Left kidney (tissue), 1 donor: ENCODE measurements at regions not wholly inside any gene's neighbourhood (a gene's known extent, or its start where the extent isn't known, plus 50 kb on each side); places are given as distances from the start of the nearest gene placed in this dataset.
"Not testable (repeated sequence)": the region's sequence is repeated elsewhere in the genome, so short reads cannot be mapped to it uniquely, and the experiment has no call there.

Experiments
- DNase-seq: peaks from one replicate; pipeline ENCODE4 v3.0.0-alpha.2; 2013

DNA sequence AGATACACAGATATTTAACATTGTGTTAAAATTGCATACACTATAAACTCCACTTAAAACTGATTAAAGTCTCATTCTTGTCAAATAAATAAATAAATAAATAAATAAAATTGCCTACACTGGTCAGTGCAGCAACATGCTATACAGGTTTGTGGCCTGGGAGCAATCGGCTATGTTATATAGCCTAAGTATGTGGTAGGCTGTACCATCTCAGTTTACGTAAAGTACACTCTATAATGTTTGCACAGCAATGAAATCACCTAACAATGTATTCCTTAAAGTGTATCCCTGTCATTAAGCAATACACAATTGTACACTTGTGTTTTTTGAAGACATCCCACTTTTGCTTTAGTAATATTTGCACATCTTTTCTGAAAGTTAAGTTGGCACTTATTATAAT is 337.7 kb upstream of the SETBP1 start:
- DNase-seq: no peak

DNA sequence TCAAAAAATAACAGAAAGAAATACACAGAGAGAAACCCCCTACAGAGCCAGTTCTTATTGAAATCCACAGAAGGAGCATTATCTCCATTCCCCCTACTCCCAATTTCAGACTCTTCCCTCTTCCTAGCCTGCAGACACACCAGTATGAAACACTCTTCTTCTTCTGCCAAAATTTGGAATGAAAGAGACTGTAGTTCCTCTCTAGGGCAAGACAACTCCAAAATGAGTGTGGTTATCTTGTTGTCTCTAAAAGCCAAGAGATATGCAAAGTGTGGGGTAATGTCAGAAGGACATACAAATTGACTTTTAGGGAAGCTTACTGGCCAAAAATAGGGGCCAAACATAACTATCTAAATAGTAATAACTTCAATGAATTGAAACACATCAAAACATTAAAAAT is 337.1 kb upstream of the SETBP1 start:
- no peak for DNase-seq

DNA sequence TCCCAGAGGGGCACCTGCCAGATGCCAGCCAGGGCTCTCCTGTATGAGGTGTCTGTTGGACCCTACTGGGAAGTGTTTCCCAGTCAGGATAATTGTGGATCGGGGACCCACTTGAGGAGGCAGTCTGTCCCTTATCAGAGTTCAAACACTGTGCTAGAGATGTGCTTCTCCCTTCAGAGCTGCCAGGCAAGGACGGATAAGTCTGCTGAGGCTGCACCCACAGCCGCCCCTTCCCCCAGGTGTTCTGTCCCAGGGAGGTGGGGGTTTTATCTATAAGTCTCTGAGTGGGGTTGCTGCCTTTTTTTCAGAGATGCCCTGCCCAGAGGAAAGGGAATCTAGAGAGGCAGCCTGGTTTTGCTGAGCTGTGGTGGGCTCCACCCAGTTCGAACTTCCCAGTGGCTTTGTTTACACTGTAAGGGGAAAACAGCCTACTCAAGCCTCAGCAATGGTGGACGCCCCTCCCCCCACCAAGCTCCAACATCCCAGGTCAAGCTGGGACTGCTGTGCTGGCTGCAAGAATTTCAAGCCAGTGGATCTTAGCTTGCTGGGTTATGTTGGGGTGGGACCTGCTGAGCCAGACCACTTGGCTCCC is 324.0 kb upstream of the SETBP1 start:
- no peak for DNase-seq

DNA sequence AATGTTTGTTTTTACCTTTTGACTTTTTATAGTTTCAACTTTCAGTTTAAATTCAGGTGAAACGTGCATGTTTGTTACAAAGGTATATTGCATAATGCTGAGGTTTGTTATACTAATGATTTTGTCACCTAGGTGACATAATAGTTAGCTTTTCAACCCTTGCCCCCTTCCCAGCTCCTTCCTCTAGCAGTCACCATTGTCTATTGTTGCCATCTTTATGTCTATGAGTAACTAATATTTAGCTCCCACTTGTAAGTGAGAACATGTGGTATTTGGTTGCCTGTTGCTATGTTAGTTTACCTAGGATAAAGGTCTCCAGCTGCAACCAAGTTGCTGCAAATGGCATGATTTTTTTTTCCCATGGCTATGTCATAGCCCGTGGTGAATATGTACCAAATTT is 322.3 kb upstream of the SETBP1 start:
- DNase-seq: no peak

DNA sequence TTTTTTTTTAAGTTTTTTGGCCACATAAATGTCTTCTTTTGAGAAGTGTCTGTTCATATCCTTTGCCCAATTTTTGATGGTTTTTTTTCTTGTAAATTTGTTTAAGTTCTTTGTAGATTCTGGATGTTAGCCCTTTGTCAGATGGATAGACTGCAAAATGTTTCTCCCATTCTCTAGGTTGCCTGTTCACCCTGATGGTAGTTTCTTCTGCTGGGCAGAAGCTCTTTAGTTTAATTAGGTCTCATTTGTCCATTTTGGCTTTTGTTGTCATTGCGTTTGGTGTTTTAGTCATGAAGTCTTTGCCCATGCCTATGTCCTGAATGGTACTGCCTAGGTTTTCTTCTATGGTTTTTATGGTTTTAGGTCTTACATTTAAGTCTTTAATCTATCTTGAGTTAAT is 320.9 kb upstream of the SETBP1 start:
- DNase-seq: not testable (repeated sequence)

DNA sequence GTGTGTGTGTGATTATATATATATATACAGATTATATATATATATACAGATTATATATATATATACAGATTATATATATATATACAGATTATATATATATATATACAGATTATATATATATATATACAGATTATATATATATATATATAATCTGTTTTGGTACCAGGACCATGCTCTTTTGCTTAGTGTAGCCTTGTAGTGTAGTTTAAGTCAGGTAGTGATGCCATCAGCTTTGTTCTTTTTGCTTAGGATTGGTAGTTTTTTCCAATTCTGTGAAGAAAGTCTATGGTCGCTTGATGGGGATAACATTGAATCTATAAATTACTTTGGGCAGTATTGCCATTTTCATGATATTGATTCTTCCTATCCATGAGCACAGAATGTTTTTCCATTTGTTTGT is 318.5 kb upstream of the SETBP1 start:
- DNase-seq: not testable (repeated sequence)

DNA sequence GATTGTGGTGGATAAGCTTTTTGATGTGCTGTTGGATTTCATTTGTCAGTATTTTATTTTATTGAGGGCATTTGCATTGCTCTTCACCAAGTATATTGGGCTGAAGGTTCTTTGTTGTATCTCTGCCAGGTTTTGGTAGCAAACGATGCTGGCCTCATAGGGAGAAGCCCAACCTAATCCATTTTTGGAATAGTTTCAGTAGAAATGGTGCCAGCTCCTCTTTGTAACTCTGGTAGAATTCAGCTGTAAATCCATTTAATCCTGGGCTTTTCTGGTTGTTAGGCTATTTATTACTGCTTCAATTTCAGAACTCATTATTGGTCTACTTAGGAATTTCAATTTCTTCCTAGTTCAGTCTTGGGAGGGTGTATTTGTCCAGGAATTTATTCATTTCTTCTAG is 309.8 kb upstream of the SETBP1 start:
- DNase-seq: no peak

DNA sequence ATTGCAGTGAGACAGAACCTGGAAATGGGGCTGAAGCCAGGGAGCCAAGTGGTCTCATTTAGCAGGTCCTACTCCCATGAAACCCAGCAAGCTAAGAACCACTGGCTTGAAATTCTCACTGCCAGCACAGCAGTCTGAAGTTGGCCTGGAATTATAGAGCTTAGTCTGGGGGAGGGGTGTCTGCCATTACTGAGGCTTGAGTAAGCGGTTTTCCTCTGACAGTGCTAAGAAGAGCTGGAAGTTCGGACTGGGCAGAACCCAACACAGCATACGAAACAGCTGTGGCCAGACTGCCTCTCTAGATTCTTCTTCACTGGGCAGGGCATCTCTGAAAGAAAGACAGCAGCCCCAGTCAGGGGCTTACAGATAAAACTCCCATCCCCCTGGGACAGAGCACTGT is 305.7 kb upstream of the SETBP1 start:
- DNase-seq: no peak

DNA sequence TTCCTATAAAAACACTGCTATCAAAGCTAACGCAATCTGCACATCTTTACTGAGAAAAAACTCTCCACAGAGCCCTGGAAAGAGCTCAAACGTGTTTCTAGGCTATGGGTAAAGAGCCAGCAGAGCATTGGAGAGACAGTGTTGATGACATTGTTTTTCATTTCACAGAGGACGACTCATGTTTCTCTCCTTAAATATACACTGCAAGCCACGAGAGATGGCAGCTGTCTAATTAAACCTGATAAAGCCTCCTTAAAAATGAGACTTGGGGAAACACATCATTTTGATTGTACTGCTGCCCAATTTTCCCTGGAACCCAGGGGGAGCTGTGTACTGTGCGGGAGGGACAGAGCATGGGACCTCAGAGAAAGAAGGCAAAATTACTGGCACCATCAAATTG is 294.3 kb upstream of the SETBP1 start:
- no peak for DNase-seq

DNA sequence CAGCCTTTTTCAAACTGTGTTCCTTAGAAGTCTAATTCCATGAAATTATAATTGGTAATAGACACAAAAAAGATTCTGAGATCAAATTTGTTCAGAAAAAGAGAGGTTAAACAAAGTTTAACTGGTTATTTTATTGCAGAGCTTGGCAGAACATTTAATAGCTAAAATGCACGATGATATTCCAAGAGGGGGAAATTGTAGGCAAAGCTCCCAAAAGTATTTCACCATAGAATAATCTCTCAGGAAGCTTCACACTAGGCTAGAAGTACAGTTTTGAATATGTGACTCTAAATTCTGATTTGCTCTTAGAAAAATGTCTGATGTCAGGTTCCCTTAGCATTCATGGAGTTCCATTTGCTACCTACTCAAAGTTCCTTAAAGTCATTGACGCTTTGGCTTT is 292.4 kb upstream of the SETBP1 start:
- DNase-seq: no peak

DNA sequence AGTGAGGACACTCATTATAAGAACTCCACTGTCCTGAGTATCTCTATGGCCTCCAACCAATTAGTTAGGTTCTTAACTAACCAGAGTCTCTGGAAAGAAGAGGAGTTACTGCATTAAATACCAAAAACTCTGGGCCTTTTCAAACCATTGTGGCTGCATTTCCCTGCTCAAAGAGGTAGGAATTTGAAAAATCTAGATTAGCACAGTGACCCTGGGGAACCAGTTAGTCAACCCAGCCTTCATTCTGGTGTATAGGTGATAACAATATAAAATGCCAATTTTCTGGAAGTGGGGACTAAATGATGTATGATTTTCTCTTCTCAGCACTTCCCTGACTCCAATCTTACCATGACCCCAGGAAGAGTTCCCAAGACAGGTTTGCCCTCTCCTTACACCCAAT is 287.8 kb upstream of the SETBP1 start:
- no peak for DNase-seq

DNA sequence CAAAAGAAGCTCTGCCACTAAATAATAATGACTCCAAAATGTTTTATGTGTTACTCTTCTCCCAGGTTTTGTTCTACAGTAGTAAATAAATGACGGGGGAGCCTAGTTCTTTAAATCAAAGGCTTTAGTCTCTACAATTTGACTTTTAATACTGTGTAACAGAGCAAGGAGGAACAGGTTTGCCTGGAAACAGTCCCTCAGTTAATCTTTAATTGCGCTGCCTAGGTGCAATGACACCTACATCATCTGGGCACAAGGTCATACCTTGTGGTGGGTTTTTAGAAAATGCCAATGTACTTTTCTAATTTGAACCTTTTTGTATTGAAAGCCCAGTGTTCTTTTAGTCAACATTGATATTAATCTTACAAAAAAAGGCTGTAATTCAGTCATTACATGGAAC is 287.3 kb upstream of the SETBP1 start:
- DNase-seq: peak; percentile 54

DNA sequence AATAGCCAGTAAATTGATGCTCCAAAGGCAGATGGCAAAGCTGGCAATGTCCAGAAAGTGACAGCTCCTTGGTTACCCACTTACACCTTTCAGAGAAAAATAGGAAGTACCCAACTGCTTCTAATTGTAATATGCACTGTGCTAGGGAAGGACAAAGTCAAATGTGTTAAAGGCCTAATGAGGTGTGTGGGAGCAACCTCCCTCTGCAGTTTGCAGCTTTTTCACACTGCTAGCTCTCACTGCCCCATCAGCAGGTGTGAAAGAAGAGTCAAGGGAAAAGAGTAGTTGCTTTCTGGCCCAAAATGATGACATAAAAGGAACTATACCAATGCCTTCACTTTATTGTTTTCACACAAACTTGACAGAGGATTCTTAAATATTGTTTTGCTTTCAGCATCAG is 284.1 kb upstream of the SETBP1 start:
- DNase-seq: no peak

DNA sequence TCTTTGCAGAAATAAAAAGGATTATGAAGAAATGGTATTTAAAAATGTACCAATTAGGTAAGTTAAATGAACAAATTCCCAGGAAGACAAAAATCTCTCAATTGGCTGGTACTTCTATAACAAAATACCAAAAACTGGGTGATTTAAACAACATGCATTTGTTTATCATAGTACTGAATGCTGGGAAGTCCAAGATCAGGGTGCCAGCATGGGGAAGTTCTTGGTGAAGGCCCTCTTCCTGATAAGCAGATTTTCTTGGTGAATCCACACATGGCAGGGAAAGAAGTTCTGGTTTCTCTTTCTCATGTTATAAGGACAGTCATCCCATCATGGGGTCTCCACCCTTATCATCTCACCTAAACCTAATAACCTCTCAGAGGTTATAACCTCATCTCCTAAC is 271.6 kb upstream of the SETBP1 start:
- no peak for DNase-seq

DNA sequence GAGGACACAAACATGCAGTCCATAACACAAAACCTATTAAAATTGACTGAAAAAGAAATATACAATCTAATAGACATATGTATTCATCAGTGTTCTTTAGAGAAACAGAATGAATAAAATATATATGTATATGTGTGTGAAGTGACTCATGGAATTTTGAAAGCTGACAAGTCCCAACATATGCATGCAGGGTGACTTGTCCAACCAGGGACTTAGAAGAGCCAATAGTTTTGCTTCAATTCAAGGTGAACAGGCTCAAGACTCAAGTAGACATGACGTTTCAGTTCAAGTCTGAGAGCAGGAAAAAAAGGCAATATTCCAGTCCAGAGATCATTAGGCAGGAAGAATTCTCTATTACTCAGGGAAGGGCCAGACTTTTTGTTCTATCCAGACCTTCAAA is 271.2 kb upstream of the SETBP1 start:
- no peak for DNase-seq

DNA sequence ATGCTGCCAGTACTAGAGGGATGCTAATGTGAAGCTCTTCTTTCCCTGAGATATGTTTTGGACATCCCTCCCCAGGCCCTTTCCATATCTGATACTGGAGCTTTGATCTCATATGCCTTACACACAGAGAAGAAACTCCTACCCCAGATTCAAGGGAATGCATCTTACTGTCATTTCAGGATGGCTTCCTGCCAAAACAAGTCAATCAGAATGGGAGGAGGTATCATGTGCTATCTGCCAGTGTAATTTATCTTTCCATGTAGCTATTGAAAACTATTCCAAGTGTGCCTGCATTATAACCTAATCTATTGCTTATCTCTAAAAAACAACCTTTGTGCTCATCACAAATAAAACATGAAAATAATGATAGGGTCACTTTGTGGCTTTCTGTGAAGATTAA is 269.9 kb upstream of the SETBP1 start:
- DNase-seq: no peak

DNA sequence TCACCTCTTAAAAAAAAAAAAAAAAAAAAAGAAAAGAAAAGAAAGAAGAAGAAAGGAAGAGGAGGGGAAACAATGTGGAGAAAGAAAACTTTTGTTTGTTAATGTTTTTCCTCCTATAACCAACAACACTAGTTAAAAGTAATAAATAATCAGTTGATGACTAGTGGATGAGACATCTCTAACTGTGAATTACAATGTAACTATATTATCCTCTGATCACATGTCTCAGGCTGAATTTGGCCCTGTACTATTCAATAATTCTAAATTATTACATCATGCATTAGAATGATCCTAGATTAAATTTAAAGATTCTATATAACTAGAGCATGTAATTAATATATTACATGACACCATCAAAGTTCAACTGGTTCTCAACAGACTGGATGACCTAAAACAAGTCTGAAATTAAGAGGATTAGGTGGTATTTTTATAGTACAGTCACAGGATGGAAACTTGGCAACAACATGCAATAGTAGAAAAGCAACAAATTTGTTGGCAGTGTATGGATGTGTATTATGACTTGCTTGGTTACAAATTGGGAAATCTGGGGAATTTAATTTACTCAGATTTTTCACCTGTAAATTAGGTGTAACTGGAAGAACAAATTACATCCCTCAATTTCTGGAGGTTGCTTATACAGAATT is 269.3 kb upstream of the SETBP1 start:
- no peak for DNase-seq

DNA sequence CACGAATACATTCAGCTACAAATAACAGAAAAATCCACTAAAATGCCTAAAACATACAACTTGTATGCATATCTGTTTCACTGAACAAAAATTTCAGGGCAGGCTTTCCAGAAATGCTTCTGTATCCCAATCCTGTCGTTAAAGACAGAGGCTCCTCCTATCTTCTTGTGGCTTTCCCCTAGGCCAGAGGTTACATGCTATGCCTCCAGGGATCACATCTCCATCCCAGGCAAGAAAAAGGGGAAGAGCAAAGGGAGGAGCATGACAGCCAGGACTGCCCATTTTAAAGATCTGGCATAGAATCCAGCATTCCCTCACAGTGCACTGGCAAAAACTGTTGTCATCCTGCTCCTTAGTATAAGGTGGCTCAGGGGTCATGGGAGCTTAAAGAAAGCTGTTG is 268.7 kb upstream of the SETBP1 start:
- DNase-seq: no peak

DNA sequence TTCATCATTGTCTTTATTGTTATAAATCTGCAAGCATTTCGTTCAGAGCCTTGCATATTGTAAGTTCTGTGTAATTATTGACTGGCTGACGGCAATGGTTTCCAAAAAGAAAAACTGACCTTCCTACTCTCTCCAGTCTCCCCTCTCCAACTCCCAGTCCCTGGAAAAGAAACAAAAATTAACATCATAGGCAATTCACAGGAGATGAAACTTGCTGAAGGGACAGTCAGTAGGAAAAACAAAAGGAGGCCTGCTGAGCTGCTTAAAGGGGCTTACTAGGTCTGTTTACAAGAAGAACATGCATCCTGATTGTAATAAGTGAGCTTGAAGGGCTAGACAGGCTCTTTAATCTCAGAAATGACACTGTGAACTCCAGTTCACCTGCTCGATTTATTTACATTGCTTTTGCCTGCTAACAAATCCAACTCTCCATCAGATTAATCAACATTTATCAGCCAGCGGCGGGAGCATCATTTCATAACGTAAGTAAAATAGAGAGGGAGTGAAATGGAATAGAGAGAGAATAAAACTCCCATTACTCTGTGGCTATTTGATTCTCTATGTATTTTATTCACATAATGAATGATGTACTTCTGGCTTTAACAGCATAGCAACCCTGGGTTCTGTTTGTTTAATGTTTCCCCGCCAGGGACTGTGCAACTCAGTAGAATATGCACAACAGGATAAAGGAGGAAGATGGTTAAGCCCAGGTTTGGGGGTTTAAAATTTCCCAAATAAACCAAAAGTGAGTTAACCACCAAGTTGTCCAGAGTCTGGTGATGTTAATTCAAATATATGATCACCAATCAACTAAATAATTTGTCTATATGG is 256.7 kb upstream of the SETBP1 start:
- DNase-seq: no peak

DNA sequence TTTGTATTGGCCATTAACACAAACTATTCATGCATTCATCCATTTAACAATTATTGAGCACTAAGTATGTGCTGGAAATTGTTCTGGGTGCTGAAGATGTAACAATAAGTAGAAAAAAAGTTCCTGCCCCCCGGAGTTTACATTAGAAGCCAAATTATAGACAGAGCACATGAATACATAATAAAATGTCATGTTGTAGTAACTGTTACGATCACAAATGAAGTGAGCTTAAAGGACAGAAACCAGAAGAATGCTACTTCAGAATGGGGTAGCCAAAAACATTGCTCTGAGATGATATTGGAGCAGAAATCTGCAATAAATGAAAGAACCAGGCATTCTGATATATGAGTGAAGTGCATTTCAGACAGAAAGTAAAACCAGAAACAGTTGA is 256.0 kb upstream of the SETBP1 start:
- DNase-seq: no peak

DNA sequence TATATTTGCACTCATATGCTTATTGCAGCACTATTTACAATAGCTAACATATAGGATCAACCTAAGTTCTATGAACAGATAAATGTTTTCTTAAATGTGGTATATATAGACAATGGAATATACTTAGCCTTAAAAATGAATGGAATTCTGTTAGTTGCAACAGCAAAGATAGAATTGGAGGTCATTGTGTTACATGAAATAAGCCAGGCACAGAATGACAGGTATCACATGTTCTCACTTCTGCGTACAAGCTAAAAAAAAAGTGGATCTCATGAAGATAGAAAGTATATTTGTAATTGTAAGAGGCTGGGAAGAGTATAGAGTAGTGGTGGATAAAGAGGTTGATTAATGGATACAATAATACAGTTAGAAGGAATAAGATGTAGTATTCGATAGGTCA is 255.5 kb upstream of the SETBP1 start:
- DNase-seq: no peak

DNA sequence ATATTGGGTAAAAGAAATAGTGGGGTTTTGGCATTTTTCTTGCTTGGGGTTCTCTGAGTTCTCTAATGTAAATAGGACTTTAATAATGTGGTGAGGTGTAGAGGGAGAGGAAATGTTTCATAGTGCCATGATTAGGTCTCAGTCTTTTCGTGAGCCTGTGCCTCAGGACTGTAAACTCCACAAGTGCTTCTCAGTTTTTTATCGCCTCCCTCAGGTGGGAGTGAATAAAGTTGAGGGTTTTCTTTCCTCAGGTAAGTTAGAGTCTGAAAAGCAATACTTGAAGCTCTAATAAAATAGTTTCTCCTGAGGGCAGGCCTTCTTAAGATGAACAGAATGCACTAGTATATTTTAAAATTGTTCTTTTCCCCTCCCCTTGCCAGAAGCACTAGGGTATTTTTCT is 243.1 kb upstream of the SETBP1 start:
- DNase-seq: no peak

DNA sequence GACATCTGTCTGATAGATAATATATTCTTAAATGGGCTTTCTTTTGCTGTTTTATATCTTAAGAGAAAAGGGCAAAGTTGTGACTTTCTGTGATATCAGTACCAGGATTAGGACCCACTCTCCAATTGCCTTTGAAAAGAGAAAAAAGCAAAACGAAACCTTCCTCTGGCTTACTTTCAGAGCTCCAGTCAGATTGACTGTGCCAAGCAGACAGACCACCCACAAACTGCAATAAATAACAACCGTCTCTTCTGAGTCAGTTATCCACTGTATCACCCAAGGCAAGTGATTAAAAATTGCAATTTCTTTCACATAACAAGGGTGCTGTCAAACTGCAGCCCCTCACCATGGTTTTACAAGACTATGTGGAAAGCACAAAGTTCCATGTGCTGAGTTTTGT is 230.5 kb upstream of the SETBP1 start:
- DNase-seq: no peak

DNA sequence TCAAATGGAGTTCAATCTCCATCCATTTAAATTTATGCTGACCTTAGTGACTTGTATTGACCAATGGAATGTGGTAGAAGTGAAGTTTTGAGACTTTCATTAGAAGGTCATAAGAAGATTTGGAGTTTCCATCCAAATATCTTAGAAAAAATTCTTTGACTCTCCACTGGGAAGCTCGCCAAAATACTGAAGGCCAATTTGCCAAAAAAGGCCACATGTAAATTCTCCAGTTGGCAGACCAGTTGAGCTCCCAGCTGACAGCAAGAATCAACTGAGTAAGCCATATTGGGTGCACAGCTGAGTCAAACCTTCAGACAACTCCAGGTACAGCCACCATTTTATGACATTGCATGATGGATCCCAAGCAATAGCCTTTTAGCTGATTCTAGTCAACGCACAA is 228.3 kb upstream of the SETBP1 start:
- no peak for DNase-seq
